ENCODE measurements at regions not wholly inside any gene's neighbourhood (a gene's known extent, or its start where the extent isn't known, plus 50 kb on each side); places are given as distances from the start of the nearest gene placed in this dataset.
A peak's percentile ranks its signal among the peaks of the same experiment; 100 is the strongest.

- peak; percentile 62 for DNase-seq (ENCODE audit: low spot score)
Observed at GRCh38 chr14:71711619-71712018, 220.6 kb upstream of the RGS6 start.

- DNase-seq (ENCODE audit: low spot score) = no peak
Observed at GRCh38 chr14:71712478-71712877, 219.8 kb upstream of the RGS6 start.

- DNase-seq (ENCODE audit: low spot score) = no peak
Observed at GRCh38 chr14:71713016-71713415, 219.2 kb upstream of the RGS6 start.

DNA sequence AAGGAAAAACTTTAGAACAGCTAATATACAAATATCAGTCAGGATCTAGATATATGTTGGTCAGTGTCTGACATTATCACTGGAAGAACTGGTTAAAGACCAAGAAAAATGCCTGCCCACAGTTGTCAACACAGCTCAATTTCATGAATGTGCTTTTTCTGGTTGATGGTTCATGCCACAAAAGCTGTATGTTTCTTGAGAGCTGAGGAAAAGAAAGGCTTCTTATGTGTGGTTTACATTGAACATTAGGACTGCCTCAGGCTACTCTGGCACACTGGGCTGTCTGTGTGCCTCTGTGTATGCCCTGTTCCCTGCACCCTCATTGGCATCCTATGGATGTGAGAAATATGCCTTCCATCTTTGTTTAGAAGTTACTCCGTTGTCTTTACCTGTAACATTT lies 218.8 kb upstream of the RGS6 start:
- DNase-seq (ENCODE audit: low spot score) = no peak

GRCh38 chr14:71714225-71714624 lies 218.0 kb upstream of the RGS6 start:
- DNase-seq (ENCODE audit: low spot score) = peak; percentile 29

- no peak for DNase-seq (ENCODE audit: low spot score)
Observed at GRCh38 chr14:71716041-71716772, 216.0 kb upstream of the RGS6 start.

DNA sequence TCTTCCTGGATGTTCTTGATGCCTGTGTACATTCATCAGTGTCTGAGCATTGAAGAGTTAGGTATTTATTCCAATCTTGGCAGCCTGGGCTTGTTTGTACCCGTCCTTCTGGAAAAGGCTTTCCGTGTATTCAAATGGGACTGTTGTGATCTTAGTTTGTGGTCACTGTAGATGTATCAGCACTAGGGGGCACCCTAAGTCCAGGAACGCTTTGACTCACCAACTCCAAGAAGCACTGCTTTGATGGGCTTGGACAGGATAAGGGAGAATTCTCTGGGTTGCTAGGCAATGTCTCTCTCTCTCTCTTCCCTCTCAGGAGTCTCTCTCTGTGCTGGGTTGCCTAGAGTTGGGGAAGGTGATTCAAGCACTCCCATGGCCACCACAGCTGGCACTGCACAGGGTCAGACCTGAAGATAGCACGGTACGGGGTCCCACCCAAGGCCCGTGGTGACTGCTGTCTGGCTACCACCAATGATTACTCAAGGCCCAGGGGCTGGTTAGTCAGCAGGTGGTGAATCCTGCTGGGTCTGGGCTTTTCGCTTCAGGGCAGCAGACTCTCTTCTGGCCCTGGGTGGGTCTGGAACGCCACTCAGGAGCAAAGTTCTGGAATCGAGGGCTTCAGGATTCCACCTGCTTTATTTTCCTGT lies 211.1 kb upstream of the RGS6 start:
- peak; percentile 67 for DNase-seq (ENCODE audit: low spot score)

GRCh38 chr14:71721791-71722190 lies 210.4 kb upstream of the RGS6 start:
- no peak for DNase-seq (ENCODE audit: low spot score)

GRCh38 chr14:71722885-71723284 lies 209.3 kb upstream of the RGS6 start:
- no peak for DNase-seq (ENCODE audit: low spot score)

GRCh38 chr14:71725922-71726579 lies 206.2 kb upstream of the RGS6 start:
- DNase-seq (ENCODE audit: low spot score) = peak; percentile 58

GRCh38 chr14:71726580-71727021 lies 205.6 kb upstream of the RGS6 start:
- DNase-seq (ENCODE audit: low spot score) = no peak

DNA sequence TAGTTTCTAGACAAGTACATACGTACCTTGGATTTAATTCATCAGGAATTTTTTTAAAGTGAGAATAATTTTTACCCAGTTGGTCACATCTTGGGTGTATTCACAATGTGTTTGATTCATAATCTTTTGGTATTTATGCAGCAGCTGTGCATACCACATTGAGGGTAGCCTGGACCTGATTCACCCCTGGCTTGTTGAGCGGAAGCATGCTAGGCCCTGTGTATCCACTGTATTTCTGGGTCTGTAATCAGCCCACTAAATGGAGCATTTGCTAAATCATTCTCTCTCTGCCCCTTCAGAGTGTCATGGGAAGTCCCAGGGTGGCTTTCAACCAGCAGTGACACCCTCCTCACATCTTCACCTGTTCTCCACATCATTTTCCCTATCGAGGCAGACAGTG lies 203.8 kb upstream of the RGS6 start:
- no peak for DNase-seq (ENCODE audit: low spot score)

DNA sequence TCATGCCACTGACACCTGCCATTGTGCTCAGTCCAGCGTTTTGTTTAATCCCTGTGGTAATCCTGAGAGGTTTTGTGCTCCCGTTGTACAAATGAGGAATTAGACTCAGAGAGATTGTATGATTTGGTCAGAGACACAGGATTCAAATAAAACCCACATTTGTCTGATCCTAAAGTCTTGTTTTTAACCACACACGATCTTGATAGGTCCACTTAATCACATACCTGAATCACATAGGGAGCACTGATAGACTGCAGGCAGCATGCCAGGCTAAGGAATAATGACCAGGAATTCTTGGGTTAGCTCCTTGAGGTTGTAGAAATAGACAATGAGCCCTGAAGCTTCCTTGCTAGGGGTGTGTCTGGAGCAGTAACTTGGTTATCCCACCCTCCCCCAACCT lies 202.6 kb upstream of the RGS6 start:
- DNase-seq (ENCODE audit: low spot score) = no peak

DNA sequence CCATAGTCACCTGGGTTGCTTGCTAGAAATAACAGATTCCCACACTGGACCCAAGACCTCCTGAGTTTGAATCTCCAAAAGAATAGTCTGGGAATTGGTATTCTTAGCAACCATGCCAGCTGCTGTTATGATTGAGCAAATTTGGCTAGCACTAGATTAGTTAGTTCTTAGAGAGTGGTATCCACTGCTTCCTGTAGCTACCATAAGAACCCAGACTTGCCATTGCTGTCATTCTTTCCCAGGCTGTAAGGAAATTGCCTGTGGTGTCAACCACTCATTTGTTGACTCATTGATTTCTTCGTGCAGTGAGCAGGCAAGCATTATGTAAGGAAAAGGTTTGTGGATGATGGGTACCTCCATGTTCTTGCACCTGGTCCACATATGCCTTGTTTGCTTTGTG lies 201.8 kb upstream of the RGS6 start:
- DNase-seq (ENCODE audit: low spot score) = no peak

- DNase-seq (ENCODE audit: low spot score) = no peak
Observed at GRCh38 chr14:71731096-71731495, 201.1 kb upstream of the RGS6 start.

DNA sequence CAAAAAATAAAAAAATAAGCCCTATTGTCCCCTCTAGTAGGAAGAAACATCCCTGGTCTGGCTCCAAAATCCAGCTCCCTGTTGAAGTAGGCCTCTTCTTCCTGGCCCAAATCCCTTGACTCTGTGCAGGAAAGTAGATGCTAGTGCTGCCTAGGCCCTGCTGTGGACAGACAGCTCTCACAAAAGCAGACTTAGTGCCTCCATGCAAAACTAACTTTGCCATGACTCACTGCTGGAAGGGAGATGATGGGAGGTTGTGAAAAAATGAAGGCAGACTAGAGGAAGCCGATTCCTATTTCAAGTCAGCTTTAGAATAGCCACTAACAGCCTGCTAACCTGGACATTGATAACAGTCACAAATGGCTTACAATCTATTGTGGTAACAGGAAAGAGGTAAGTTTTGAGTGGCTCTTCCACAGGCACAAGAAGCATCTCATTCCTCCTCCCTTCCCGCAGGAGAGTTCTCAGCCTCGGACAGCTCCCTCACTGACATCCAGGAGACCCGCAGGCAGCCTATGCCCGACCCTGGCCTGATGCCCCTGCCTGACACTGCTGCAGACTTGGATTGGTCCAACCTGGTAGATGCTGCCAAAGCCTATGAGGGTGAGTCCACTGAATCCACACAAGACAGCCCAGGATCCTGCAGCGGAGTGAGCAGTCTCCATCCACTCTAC lies 198.9 kb upstream of the RGS6 start:
- peak; percentile 57 for DNase-seq (ENCODE audit: low spot score)

DNA sequence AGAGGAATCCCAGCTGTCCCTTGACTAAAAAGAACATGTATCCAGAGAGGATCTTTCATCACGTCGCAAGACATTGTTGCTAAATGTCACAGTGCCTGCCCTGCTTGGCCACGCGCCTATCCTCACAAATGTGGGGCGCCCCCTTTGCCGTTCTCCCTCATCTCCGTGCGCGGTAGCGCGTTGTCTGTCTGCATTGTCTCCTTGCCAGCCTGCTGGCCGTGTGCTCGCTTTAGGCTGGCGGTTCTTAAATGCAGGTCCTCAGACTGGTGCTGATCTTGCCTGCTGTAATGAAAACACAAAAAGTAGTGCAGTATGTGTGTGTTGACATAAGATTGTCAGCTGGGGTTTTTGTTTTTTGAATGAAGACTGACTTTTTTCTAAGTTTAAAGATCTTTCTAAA lies 198.2 kb upstream of the RGS6 start:
- no peak for DNase-seq (ENCODE audit: low spot score)

DNA sequence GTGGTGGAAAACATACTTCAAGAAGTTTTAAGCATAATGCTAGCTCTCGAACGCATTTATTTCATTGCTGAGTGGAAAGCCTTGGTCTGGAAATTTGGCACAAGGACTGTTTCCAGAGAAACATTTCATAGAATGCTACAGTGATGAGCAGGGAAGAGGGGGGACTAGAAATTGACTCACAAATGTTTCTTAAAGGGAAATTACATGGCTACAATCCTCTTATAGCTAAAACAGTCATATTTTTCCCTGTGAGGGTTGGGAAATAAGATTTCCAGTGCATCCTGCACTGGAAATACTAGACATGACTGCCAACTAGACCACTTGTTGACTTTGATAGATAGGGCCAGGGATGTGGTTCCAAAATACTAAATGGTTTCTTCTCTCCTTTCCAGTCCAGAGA lies 197.3 kb upstream of the RGS6 start:
- no peak for DNase-seq (ENCODE audit: low spot score)

- DNase-seq (ENCODE audit: low spot score) = no peak
Observed at GRCh38 chr14:71737760-71738159, 194.5 kb upstream of the RGS6 start.

GRCh38 chr14:71739273-71739990 lies 192.8 kb upstream of the RGS6 start:
- no peak for DNase-seq (ENCODE audit: low spot score)

- DNase-seq (ENCODE audit: low spot score) = no peak
Observed at GRCh38 chr14:71741241-71741640, 191.0 kb upstream of the RGS6 start.

DNA sequence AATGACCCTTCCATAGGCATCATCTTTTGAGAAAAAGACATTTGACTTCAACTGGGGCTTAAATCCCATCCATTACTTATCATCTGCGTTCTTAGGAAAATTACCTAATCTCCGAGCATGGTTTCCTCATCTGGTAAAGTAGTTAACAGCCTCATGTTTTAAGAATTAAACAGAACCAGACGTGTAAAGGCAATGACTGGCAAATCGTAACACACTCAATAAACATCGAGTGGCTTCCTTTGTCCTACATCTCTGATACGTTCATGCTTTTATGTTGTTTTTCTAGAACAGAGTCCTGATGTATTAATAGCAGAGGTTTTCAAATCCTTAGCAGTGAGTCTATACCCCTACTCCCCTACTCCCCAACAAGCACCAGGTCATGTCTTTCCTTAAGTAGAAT lies 189.7 kb upstream of the RGS6 start:
- no peak for DNase-seq (ENCODE audit: low spot score)

Measured in AG08396 (cell line).